Neuron (in vitro differentiated cells): ENCODE measurements at regions not wholly inside any gene's neighbourhood (a gene's known extent, or its start where the extent isn't known, plus 50 kb on each side); places are given as distances from the start of the nearest gene placed in this dataset.

Experiments used
- H2AFZ ChIP-seq: one replicate; pipeline ENCODE4 v1.6.1; 2013; ENCODE audit warnings: low read depth, mild to moderate bottlenecking, inconsistent platforms, low read length, moderate library complexity
- H3K27me3 ChIP-seq: one replicate; pipeline ENCODE4 v1.6.1; 2013; ENCODE audit warnings: low read length; ENCODE audit not compliant: insufficient read depth
- H3K36me3 ChIP-seq: one replicate; pipeline ENCODE4 v1.6.1; 2013; ENCODE audit warnings: low read length; ENCODE audit not compliant: insufficient read depth
- H3K4me1 ChIP-seq: one replicate; pipeline ENCODE4 v1.6.1; 2013; ENCODE audit warnings: low read length; ENCODE audit not compliant: insufficient read depth
- H3K4me3 ChIP-seq: 2 replicates; pipeline ENCODE4 v1.5.1; 2013; ENCODE audit warnings: mild to moderate bottlenecking, low read length, moderate library complexity
- H3K9me3 ChIP-seq: one replicate; pipeline ENCODE4 v1.6.1; 2013; ENCODE audit warnings: low read length

DNA sequence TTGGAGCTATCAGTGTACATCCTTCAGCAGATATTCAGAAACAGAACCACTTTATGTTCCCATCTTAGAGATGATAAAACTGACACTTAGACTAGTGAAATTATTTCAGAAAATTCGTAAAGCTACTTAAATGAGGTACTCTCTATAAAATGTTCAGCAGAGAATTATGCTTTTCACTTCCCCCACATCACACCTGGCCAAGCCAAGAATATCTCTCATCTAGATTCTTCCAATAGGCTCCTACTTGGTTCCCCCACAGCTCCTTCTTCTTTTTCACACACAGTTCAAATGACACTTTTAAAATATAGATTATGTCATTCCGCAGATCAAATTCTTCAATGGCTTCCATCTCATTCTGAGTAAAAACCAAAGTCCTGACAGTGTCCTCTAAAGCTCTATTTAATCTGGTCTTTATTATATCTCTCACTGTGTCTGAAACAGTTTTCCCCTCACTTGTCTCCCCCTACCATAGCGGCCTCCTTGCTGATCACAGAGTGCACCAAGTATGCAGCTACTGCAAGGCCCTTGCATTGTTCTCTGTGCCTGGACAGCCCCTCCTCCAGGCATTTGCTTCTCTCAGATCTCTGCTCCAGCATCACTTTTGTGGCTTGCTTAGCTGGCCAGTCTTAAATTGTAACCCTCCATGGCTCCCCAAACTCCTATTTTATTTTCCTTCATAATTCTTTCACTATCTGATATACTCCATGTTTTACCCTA, 736.8 kb upstream of the USP15 start:
- H3K36me3 ChIP-seq, result no peaks in the 10 kb centered on the region
- H3K9me3 ChIP-seq, result no peaks in the 10 kb centered on the region
- H3K27me3 ChIP-seq, result no peaks in the 10 kb centered on the region
- no peak overlapping the region for H2AFZ ChIP-seq
- H3K4me3 ChIP-seq, result no peak overlapping the region
- H3K4me1 ChIP-seq, result peaks cover 2% of the 10 kb centered on the region

DNA sequence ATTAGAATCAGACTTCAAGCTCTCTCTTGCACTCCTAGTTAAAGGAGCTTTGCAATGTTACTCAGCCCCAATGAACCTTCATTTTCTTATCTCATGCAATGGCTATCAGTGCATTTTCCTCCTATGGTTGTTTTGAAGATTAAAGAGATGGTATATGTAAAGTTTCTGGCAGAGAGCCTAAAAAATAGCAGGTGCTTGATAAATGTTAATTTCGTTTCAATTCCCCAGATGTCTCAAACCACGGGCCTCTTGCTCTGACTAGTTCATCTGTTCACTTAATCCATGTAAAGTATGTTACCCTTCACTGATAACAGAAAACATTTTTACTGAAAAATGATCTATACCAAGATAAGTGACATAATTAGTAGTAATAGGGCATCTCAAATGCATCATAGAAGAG, 735.4 kb upstream of the USP15 start:
- no peaks in the 10 kb centered on the region for H3K36me3 ChIP-seq
- H3K9me3 ChIP-seq, result no peaks in the 10 kb centered on the region
- H3K4me1 ChIP-seq, result peaks cover 2% of the 10 kb centered on the region
- H2AFZ ChIP-seq, result no peak overlapping the region
- no peaks in the 10 kb centered on the region for H3K27me3 ChIP-seq
- no peak overlapping the region for H3K4me3 ChIP-seq

DNA sequence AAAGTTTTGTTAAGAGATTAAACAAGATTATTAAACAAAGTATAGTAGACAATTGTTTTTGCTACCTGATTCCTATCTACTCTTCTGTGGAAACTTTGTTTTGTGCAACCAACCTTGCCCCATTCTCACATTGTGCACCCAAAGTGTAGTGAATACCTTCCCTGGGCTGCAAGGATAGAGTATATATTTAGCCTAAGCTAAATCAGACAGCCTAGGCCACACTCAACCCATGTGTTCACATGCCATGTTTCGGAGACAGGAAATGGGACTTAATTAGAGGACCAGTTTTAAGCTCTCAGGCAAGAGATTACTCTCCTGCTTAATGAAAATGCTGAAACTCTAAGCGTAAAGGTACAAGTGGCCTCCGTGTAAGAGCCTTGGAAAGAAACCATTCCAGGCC, 734.9 kb upstream of the USP15 start:
- Histone ChIP-seq H3K4me1 (peaks cover 2% of the 10 kb centered on the region), H3K36me3 (no peaks in the 10 kb centered on the region), H2AFZ (no peak overlapping the region), H3K27me3 (no peaks in the 10 kb centered on the region), H3K4me3 (no peak overlapping the region), H3K9me3 (no peaks in the 10 kb centered on the region)

DNA sequence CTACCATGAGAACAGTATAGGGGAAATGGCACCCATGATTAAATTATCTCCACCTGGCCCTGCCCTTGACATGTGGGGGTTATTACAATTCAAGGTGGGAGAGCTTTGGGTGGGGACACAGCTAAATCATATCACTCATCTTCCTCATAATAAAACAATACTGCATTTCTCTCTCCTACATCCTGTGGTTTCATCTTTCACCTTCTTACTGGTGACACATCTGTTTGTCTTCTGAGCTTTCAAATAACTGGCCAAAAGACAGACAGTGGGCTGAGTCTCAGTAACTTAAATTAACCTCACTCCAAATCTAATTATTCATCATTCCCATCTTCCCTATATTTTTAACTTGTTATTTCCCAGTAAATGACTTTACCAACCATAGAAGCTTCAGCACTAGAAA, 729.7 kb upstream of the USP15 start:
- H2AFZ ChIP-seq, result no peak overlapping the region
- no peaks in the 10 kb centered on the region for H3K9me3 ChIP-seq
- H3K27me3 ChIP-seq, result no peaks in the 10 kb centered on the region
- H3K4me1 ChIP-seq, result no peaks in the 10 kb centered on the region
- H3K4me3 ChIP-seq, result no peak overlapping the region
- no peaks in the 10 kb centered on the region for H3K36me3 ChIP-seq

DNA sequence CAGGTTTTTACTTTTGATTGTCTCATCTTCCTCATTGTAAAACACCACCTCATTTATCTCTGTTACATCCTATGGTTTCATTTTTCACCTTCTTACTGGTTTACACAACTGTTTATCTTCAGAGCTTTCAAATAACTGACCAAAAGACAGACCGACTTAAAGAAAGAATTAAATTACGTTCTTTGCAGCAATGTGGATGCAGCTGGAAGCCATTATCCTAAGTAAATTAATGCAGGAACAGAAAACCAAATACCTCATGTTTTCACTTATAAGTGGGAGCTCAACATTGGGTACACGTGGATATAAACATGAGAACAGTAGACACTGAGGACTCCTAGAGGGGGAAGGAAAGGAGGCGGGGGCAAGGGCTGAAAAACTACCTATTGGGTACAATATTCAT, 729.0 kb upstream of the USP15 start:
- H3K36me3 ChIP-seq, result no peaks in the 10 kb centered on the region

DNA sequence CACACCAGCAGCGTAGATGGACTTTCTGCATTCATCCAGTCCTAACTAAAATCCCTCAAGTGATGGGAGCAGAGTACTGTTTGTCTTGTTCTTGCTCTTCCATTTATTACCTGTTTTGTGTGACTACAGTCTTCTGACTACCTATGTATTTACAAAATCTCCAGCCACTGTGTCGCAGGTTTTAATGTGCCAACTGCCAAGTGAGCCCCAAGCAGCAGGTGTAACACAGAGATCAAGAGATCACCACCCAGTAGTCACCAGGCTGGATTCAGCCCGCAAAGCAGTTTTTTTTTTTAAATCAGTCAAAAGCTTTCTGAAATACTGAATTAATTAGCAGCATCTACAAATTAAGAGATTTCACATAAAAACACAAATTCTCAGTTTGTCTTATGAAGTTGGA, 724.1 kb upstream of the USP15 start:
- Histone ChIP-seq H3K4me3 (no peak overlapping the region), H3K4me1 (no peaks in the 10 kb centered on the region), H3K36me3 (no peaks in the 10 kb centered on the region), H2AFZ (no peak overlapping the region), H3K27me3 (no peaks in the 10 kb centered on the region), H3K9me3 (no peaks in the 10 kb centered on the region)

More for the DNA sequence above, 729.0 kb upstream of the USP15 start:
- Histone ChIP-seq H3K9me3 (no peaks in the 10 kb centered on the region), H3K4me3 (no peak overlapping the region), H3K4me1 (no peaks in the 10 kb centered on the region), H2AFZ (no peak overlapping the region), H3K27me3 (no peaks in the 10 kb centered on the region)

DNA sequence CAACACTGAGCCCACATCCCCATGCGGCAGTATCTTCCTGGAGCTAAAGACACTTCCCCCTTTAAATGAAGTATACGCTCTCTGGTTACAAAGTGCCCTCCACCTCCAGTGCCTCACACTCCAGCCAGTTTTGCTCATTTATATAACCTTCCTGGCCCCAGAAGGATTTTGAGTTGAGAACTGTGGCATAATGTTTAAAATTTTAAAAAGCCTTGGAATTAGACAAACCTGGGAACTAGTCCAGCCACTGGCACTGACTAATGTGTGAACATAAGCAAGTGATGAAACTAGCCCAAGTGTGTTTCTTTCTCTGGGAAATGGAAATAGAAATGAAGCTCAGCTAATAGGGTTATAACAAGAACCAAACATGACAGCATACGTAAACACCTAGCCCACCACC, 723.7 kb upstream of the USP15 start:
- Histone ChIP-seq H3K36me3 (no peaks in the 10 kb centered on the region), H3K9me3 (no peaks in the 10 kb centered on the region), H3K4me1 (no peaks in the 10 kb centered on the region), H2AFZ (no peak overlapping the region), H3K4me3 (no peak overlapping the region), H3K27me3 (no peaks in the 10 kb centered on the region)

DNA sequence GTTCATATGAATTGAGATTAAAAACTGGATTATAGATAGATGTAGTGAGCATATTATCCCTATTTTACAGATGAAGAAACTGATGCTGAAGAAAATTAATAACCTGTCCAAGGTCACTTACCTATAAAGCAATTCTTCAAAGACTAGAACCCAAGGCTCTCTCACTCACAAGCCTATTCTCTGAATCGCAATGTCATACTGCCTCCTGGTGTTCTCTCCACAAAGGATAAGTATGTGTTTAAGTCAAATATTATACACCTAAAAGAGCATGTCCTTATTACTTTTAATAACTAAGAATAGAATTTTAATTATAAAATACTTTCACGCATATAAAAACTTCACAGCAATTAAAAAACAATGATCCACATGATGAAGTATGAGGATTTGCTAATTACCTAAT, 721.3 kb upstream of the USP15 start:
- Histone ChIP-seq H2AFZ (no peak overlapping the region), H3K27me3 (no peaks in the 10 kb centered on the region), H3K36me3 (no peaks in the 10 kb centered on the region), H3K9me3 (no peaks in the 10 kb centered on the region), H3K4me1 (no peaks in the 10 kb centered on the region), H3K4me3 (no peak overlapping the region)

DNA sequence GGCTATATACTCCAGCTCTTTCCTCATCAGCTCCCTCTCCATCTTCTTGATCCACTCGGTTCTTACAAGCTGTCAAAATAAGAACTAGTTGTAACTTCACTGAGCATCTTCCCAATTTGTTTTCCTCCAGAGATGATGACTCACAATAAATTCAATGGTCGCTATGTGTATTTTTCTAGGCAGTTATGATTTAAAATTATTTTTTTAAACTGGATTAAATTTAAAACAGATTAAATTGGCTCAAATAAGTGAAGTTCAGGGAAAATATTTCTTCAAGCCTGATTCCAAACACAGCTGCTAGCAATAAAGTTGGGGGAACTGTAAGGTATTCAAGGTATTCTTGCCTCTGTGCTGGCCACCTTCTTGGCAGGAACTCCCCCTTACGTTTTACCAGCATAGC, 717.7 kb upstream of the USP15 start:
- Histone ChIP-seq H3K9me3 (peaks cover 2% of the 10 kb centered on the region), H3K4me3 (no peak overlapping the region), H3K27me3 (no peaks in the 10 kb centered on the region), H3K36me3 (no peaks in the 10 kb centered on the region), H3K4me1 (no peaks in the 10 kb centered on the region), H2AFZ (no peak overlapping the region)

DNA sequence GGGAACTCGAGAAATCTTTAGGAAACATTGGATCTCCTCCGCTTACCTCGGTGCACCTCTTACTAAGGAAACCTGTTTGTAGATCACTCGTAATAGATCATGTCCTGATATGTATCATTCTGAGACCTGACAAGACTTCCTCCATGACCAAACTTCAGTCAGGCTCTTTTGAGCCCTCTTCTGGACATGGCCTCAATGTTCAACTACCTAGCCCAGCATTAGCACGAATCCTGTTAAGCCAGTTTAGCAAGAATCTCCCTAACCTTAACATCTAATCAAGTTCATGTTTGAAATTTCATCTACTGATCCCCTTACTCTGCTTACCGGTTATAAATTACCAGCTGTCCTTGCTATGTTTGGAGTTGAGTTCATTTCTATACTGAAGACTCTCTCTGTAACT, 713.9 kb upstream of the USP15 start:
- peaks cover 5% of the 10 kb centered on the region for H3K4me1 ChIP-seq
- H3K36me3 ChIP-seq, result no peaks in the 10 kb centered on the region
- H3K9me3 ChIP-seq, result peaks cover 2% of the 10 kb centered on the region
- no peaks in the 10 kb centered on the region for H3K27me3 ChIP-seq
- H3K4me3 ChIP-seq, result no peak overlapping the region
- H2AFZ ChIP-seq, result no peak overlapping the region

DNA sequence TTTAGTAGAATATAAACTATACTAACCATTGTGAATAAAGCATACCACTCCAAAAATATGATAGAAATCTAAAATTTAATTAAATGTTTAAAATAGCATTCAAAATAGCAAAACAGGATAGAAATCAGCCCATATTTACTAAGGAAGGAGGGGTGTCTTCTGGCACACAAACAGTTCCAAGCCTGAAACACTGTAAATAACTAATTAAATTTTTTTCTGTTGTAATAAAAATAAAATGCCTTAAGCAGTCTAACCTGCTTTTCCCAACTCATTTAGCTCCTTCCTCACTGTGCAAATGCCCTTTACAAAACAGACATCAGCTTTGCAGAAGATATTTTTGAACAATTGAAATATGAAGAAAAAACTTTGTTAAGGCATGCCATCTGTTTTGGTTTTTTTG, 707.1 kb upstream of the USP15 start:
- H3K9me3 ChIP-seq, result no peaks in the 10 kb centered on the region
- H3K27me3 ChIP-seq, result no peaks in the 10 kb centered on the region
- H3K4me1 ChIP-seq, result peaks cover 2% of the 10 kb centered on the region
- no peaks in the 10 kb centered on the region for H3K36me3 ChIP-seq
- no peak overlapping the region for H2AFZ ChIP-seq
- H3K4me3 ChIP-seq, result no peak overlapping the region

DNA sequence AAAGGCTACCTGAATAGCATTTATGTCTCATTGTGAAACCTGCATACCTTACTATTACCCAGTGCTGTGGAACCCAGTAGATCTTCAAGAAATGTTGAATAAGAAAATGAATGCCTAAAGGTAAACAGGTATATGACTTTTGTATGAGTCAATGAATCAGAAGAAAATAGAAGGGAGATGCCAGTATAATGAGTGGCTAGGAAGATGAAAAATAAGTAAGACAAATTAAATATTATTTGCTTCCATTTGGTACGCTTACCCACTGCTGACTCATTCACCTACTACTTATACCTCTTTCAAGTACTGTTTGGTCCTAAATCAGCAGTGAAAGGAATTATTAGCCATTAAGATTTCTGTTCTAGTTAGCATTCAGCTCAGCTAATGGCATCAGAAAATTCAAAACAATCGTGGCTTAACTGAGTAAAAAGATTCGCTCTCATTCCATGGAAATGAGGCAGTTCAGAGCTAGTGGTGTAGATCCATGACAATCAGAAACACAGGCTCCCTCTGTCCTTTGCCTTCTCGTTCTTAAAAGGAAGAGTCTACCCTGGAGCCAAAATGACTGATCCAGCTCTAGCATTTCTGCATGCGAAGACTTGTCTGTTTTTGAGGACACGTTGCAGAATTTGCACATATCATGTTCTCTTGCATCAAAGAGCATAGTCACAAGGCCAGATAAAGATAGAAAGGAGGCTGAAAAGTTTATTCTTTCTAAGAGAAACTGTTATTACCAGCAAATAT, 705.8 kb upstream of the USP15 start:
- Histone ChIP-seq H3K4me1 (no peaks in the 10 kb centered on the region), H3K36me3 (no peaks in the 10 kb centered on the region), H3K4me3 (no peak overlapping the region), H2AFZ (no peak overlapping the region), H3K27me3 (no peaks in the 10 kb centered on the region), H3K9me3 (no peaks in the 10 kb centered on the region)

DNA sequence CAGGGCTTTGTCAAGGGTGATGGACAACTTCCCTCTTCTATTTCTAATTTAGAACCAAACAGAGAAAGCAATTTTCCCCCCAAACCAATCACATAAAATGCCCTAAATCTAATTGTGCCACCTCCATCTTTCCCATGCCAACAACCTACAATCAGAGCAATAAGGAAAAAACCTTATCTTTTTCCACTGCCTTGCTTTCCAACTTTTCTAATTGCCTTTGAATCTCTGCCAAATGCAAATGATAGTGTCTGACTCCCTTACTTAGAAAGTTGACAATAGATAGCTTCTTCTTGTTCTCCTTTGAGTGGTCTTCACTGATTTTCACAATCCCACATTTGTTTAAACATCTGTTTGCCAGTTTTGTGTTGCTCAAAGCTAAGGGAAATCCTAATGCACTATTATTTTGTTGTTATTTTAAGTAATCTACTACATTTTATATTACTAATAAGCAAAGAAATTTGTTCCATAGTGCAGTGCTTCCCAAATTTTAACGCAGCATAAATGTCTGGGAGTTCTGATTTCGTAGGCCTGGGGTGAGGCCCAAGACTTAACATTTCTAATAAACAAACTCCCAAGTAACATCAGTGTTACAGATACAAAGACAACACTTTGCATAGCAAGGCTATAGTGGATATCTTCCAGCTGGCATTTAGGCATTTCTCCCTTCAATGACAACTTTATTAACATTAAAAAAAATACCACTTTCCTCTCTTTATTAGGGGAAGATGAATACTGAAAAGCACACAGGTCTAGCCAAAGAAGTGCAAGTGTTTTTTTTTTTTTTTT, 696.3 kb upstream of the USP15 start:
- Histone ChIP-seq H3K4me1 (no peaks in the 10 kb centered on the region), H3K36me3 (no peaks in the 10 kb centered on the region), H3K9me3 (no peaks in the 10 kb centered on the region), H3K27me3 (no peaks in the 10 kb centered on the region), H2AFZ (no peak overlapping the region), H3K4me3 (no peak overlapping the region)
